GM23338 (cell line): ENCODE measurements at regions not wholly inside any gene's neighbourhood (a gene's known extent, or its start where the extent isn't known, plus 50 kb on each side); places are given as distances from the start of the nearest gene placed in this dataset.

Source experiments
- ATAC-seq: fragments of 200-7000 bp; cut with Tn5 transposase; 3 replicates; pipeline ENCODE4 v1.9.1; 2020
- DNase-seq: peaks from one replicate; pipeline ENCODE4 v3.0.0-alpha.2; 2015; ENCODE audit warnings: low spot score
- H2AFZ ChIP-seq: fragments of 200-600 bp; sonication (generic); 2 replicates; pipeline ENCODE4 v1.8.0; 2016; ENCODE audit warnings: antibody characterized with exemption, mild to moderate bottlenecking, moderate library complexity
- H3F3A ChIP-seq: fragments of 200-600 bp; sonication (generic); replicated peaks from 2 replicates; pipeline ENCODE4 v1.8.0; 2017; ENCODE audit warnings: antibody characterized with exemption, mixed run types, low read depth
- H3K27ac ChIP-seq: fragments of 200-600 bp; sonication (generic); 2 replicates; pipeline ENCODE4 v1.6.1; 2016; ENCODE audit warnings: low read depth
- H3K27me3 ChIP-seq: fragments of 200-600 bp; sonication (generic); 2 replicates; pipeline ENCODE4 v1.8.0; 2016; ENCODE audit warnings: mild to moderate bottlenecking, mixed run types, moderate library complexity; ENCODE audit not compliant: insufficient read depth
- H3K36me3 ChIP-seq: fragments of 200-600 bp; sonication (generic); 2 replicates; pipeline ENCODE4 v1.8.0; 2016; ENCODE audit warnings: mild to moderate bottlenecking; ENCODE audit not compliant: insufficient read depth
- H3K4me1 ChIP-seq: fragments of 200-600 bp; sonication (generic); 2 replicates; pipeline ENCODE4 v1.8.0; 2016; ENCODE audit warnings: mild to moderate bottlenecking, moderate library complexity; ENCODE audit not compliant: insufficient read depth
- H3K4me2 ChIP-seq: fragments of 200-600 bp; sonication (generic); 2 replicates; pipeline ENCODE4 v1.7.1; 2017; ENCODE audit warnings: mixed run types
- H3K4me3 ChIP-seq: fragments of 200-600 bp; sonication (generic); 2 replicates; pipeline ENCODE4 v1.6.1; 2016; ENCODE audit warnings: mixed run types
- H3K79me2 ChIP-seq: fragments of 200-600 bp; sonication (generic); replicated peaks from 2 replicates; pipeline ENCODE4 v1.8.0; 2017; ENCODE audit warnings: mild to moderate bottlenecking; ENCODE audit not compliant: insufficient read depth
- H3K9me2 ChIP-seq: fragments of 200-600 bp; sonication (generic); 2 replicates; pipeline ENCODE4 v1.8.0; 2017; ENCODE audit not compliant: insufficient read depth
- H4K20me1 ChIP-seq: fragments of 200-600 bp; sonication (generic); replicated peaks from 2 replicates; pipeline ENCODE4 v1.8.0; 2017; ENCODE audit warnings: mild to moderate bottlenecking; ENCODE audit not compliant: insufficient read depth
- H3K27ac Mint-ChIP-seq: 2 replicates; pipeline ENCODE4 v1.8.0; 2020; ENCODE audit warnings: inconsistent platforms, mild to moderate bottlenecking, moderate library complexity, mixed read lengths
- H3K27me3 Mint-ChIP-seq: 3 replicates; pipeline ENCODE4 v1.8.0; 2022; ENCODE audit warnings: low read depth, mild to moderate bottlenecking, moderate library complexity, mixed read lengths, inconsistent platforms; ENCODE audit not compliant: insufficient read depth, poor library complexity
- H3K36me3 Mint-ChIP-seq: 3 replicates; pipeline ENCODE4 v1.8.0; 2021; ENCODE audit warnings: low read depth, mild to moderate bottlenecking, inconsistent platforms, moderate library complexity, mixed read lengths
- H3K4me1 Mint-ChIP-seq: 3 replicates; pipeline ENCODE4 v1.8.0; 2020; ENCODE audit warnings: mild to moderate bottlenecking, inconsistent platforms, mixed read lengths
- H3K4me3 Mint-ChIP-seq: 3 replicates; pipeline ENCODE4 v1.8.0; 2021; ENCODE audit warnings: moderate library complexity, mild to moderate bottlenecking, inconsistent platforms, mixed read lengths
- H3K9me3 Mint-ChIP-seq: 3 replicates; pipeline ENCODE4 v1.8.0; 2020; ENCODE audit warnings: moderate library complexity, mild to moderate bottlenecking, inconsistent platforms, mixed read lengths
- CREB1 ChIP-seq: fragments of 250-450 bp; sonication (Bioruptor Pico); IDR thresholded peaks from 2 replicates; pipeline ENCODE4 v1.5.0; 2020; ENCODE audit warnings: low read depth, mild to moderate bottlenecking, moderate library complexity
- EZH2 ChIP-seq: fragments of 200-600 bp; sonication (generic); IDR thresholded peaks from one replicate; pipeline ENCODE4 v1.8.0; 2017; ENCODE audit warnings: antibody characterized with exemption, mild to moderate bottlenecking, low read depth; ENCODE audit not compliant: unreplicated experiment
- EZH2phosphoT487 ChIP-seq: fragments of 200-600 bp; sonication (generic); IDR thresholded peaks from one replicate; pipeline ENCODE4 v1.8.1; 2018; ENCODE audit warnings: antibody characterized with exemption; ENCODE audit not compliant: unreplicated experiment
- JUNB ChIP-seq: IDR thresholded peaks from one replicate; pipeline ENCODE4 v1.6.1; 2016; ENCODE audit warnings: antibody characterized with exemption; ENCODE audit not compliant: unreplicated experiment
- NANOG ChIP-seq: IDR thresholded peaks from 2 replicates; pipeline ENCODE4 v1.6.1; 2016; ENCODE audit warnings: antibody characterized with exemption, borderline replicate concordance
- POLR2AphosphoS5 ChIP-seq: IDR thresholded peaks from 2 replicates; pipeline ENCODE4 v1.6.1; 2016; ENCODE audit warnings: antibody characterized with exemption, low read depth
- STAT1 ChIP-seq: IDR thresholded peaks from one replicate; pipeline ENCODE4 v1.6.1; 2016; ENCODE audit warnings: antibody characterized with exemption; ENCODE audit not compliant: unreplicated experiment
- ZNF114 ChIP-seq: fragments of 250-450 bp; sonication (Bioruptor Pico); IDR thresholded peaks from 2 replicates; pipeline ENCODE4 v1.5.0; 2020; ENCODE audit warnings: mild to moderate bottlenecking, moderate library complexity
- ZNF331 ChIP-seq: fragments of 250-450 bp; sonication (Bioruptor Pico); IDR thresholded peaks from 2 replicates; pipeline ENCODE4 v1.5.0; 2020; ENCODE audit warnings: low read depth, mild to moderate bottlenecking, moderate library complexity
- ZNF462 ChIP-seq: fragments of 250-450 bp; sonication (Bioruptor Pico); IDR thresholded peaks from 2 replicates; pipeline ENCODE4 v1.5.0; 2020; ENCODE audit warnings: mild to moderate bottlenecking, moderate library complexity
- TF ChIP-seq, protein P1 (sequence below): IDR thresholded peaks from 2 replicates; pipeline ENCODE4 v1.6.1; 2016; ENCODE audit warnings: antibody characterized with exemption
- TF ChIP-seq, protein P2 (sequence below), 2 experiments: fragments of 200-600 bp in 1 of 2; sonication (generic) in 1 of 2; conservative IDR thresholded peaks; 2 replicates each; pipeline versions ENCODE4 v1.5.1 to v1.6.1; 2016 to 2017; ENCODE audit warnings: antibody characterized with exemption in 2 of 2, low read depth in 2 of 2, mild to moderate bottlenecking in 2 of 2, moderate library complexity in 1 of 2
- TF ChIP-seq, protein P3 (sequence below): IDR thresholded peaks from one replicate; pipeline ENCODE4 v1.6.1; 2018; ENCODE audit warnings: antibody characterized with exemption; ENCODE audit not compliant: unreplicated experiment

GRCh38 chr1:148293651-148294050 lies 141.6 kb upstream of the NBPF11 start:
- Histone ChIP-seq H3F3A (no peaks in the 10 kb centered on the region), H2AFZ (no peak overlapping the region), H3K4me1 (no peaks in the 10 kb centered on the region), H3K36me3 (no peaks in the 10 kb centered on the region; the same call in 1 of the 2 replicates), H3K27me3 (no peaks in the 10 kb centered on the region), H3K27ac (no peak overlapping the region), H4K20me1 (no peaks in the 10 kb centered on the region), H3K79me2 (no peaks in the 10 kb centered on the region), H3K4me3 (no peak overlapping the region), H3K9me2 (no peaks in the 10 kb centered on the region), H3K4me2 (no peak overlapping the region)
- ATAC-seq, result no peak
- Mint-ChIP-seq H3K9me3 (peaks cover 5% of the 10 kb centered on the region; the same call in 1 of the 3 replicates), H3K4me3 (no peak overlapping the region), H3K36me3 (0 out of 3 replicates have a peak, but pooled peaks cover 4% of the 10 kb centered on the region), H3K27ac (no peak overlapping the region), H3K4me1 (no peaks in the 10 kb centered on the region), H3K27me3 (peaks cover 5% of the 10 kb centered on the region)
- no peak for TF ChIP-seq STAT1
- no peak for TF ChIP-seq EZH2phosphoT487
- TF ChIP-seq, protein P1, sequence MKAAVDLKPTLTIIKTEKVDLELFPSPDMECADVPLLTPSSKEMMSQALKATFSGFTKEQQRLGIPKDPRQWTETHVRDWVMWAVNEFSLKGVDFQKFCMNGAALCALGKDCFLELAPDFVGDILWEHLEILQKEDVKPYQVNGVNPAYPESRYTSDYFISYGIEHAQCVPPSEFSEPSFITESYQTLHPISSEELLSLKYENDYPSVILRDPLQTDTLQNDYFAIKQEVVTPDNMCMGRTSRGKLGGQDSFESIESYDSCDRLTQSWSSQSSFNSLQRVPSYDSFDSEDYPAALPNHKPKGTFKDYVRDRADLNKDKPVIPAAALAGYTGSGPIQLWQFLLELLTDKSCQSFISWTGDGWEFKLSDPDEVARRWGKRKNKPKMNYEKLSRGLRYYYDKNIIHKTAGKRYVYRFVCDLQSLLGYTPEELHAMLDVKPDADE, result no peak
- no peak for TF ChIP-seq NANOG
- no peak for TF ChIP-seq ZNF331 (CRISPR knock-in tag)
- TF ChIP-seq, protein P2, sequence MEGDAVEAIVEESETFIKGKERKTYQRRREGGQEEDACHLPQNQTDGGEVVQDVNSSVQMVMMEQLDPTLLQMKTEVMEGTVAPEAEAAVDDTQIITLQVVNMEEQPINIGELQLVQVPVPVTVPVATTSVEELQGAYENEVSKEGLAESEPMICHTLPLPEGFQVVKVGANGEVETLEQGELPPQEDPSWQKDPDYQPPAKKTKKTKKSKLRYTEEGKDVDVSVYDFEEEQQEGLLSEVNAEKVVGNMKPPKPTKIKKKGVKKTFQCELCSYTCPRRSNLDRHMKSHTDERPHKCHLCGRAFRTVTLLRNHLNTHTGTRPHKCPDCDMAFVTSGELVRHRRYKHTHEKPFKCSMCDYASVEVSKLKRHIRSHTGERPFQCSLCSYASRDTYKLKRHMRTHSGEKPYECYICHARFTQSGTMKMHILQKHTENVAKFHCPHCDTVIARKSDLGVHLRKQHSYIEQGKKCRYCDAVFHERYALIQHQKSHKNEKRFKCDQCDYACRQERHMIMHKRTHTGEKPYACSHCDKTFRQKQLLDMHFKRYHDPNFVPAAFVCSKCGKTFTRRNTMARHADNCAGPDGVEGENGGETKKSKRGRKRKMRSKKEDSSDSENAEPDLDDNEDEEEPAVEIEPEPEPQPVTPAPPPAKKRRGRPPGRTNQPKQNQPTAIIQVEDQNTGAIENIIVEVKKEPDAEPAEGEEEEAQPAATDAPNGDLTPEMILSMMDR (conservative IDR thresholded peaks at IDR 0.05; ENCODE audit: low read depth in 2 of 2), result no peak
- TF ChIP-seq ZNF462, result no peak
- no peak for TF ChIP-seq JUNB
- TF ChIP-seq ZNF114 (CRISPR knock-in tag), result no peak
- TF ChIP-seq, protein P3, sequence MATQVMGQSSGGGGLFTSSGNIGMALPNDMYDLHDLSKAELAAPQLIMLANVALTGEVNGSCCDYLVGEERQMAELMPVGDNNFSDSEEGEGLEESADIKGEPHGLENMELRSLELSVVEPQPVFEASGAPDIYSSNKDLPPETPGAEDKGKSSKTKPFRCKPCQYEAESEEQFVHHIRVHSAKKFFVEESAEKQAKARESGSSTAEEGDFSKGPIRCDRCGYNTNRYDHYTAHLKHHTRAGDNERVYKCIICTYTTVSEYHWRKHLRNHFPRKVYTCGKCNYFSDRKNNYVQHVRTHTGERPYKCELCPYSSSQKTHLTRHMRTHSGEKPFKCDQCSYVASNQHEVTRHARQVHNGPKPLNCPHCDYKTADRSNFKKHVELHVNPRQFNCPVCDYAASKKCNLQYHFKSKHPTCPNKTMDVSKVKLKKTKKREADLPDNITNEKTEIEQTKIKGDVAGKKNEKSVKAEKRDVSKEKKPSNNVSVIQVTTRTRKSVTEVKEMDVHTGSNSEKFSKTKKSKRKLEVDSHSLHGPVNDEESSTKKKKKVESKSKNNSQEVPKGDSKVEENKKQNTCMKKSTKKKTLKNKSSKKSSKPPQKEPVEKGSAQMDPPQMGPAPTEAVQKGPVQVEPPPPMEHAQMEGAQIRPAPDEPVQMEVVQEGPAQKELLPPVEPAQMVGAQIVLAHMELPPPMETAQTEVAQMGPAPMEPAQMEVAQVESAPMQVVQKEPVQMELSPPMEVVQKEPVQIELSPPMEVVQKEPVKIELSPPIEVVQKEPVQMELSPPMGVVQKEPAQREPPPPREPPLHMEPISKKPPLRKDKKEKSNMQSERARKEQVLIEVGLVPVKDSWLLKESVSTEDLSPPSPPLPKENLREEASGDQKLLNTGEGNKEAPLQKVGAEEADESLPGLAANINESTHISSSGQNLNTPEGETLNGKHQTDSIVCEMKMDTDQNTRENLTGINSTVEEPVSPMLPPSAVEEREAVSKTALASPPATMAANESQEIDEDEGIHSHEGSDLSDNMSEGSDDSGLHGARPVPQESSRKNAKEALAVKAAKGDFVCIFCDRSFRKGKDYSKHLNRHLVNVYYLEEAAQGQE, result no peak
- no peak for TF ChIP-seq EZH2
- TF ChIP-seq CREB1 (CRISPR knock-in tag), result no peak
- no peak for TF ChIP-seq POLR2AphosphoS5
- no peak for DNase-seq
